HL-60/S4 treated with retinoic acid at 250 ng/mL for 4 days and 3 days (cell line): ENCODE measurements at regions not wholly inside any gene's neighbourhood (a gene's known extent, or its start where the extent isn't known, plus 50 kb on each side); places are given as distances from the start of the nearest gene placed in this dataset.
"Not testable (repeated sequence)": the region's sequence is repeated elsewhere in the genome, so short reads cannot be mapped to it uniquely, and the experiment has no call there.

Experiments used
- in situ Hi-C: fragments of 300-500 bp; cut with MboI; formaldehyde crosslinking; loops from 2 replicates; pipeline ENCODE4 v1.7.0; 2022; ENCODE audit warnings: low sequenced_read_pairs

DNA sequence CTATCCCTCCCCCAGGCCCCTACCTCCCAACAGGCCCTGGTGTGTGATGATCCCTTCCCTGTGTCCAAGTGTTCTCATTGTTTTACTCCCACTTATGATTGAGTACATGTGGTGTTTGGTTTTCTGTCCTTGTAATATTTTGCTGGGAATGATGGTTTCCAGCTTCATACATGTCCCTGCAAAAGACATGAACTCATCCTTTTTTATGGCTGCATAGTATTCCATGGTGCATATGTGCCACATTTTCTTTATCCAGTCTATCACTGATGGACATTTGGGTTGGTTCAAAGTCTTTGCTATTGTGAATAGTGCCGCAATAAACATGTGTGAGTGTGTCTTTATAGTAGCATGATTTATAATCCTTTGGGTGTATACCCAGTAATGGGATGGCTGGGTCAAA, 151.7 kb downstream of the VSIG4 start:
- in situ Hi-C loops: not testable (repeated sequence)

- in situ Hi-C loops: no loop called here
Measured at GRCh38 chrX:65883556-65883955, 156.3 kb downstream of the VSIG4 start.

DNA sequence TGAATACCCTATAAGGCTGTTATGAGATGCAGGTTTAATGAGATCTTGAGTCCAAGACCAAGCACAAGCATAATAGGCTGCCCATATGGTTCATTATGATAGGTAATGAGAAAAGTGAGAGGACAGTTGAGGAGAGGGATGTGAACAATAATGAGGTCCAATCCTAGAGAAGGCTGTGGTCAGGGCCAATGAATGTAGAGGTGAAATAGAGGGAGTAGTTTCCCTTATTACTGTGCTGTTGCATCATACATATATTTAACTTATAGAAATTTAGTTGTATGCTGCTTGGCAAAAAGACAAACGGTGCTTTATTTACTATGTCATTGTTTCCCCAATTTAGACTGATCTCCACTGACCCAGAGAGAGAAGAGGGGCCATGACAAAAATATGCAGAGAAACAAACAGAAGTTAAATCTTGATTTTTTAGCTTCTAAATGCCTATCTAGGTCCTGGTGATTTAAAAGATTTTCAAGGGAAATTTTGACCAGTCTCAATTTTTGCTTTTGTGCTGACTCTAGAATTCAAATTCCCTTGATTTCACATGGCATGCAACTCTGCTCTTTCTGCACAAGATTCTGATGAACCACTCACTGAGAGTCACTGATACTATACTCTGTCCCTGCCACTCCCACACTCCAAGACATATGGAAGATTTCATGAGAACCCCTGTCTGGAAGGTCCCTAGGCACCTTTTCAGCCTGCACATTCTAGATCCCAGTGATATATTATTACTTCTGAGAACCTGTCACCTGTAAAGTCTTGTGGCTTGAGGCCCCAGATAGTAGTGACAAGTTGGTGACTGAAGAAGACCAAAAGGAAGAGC, 159.7 kb downstream of the VSIG4 start:
- in situ Hi-C loops: no loop called here

DNA sequence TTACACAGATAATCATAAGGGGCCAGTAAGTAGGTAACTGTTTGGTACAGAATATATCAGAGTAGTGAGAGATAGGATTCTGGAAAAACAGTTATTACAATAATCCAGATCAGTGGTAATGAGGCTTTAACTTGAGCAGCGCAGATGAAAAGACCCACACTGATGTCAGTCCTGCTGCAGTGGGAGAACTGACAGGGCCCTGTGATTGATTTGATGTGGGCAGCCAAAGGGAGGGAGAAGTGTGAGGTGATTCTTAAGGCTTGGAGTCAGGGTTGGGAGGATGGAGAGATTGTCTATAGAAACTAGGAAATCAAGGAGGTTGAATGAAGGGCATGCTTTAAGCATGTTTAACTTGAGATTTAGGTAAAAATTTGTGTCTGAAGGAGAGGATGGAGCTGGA, 161.4 kb downstream of the VSIG4 start:
- in situ Hi-C loops: no loop called here

- in situ Hi-C loops: no loop called here
Measured at GRCh38 chrX:65877953-65878352, 161.9 kb downstream of the VSIG4 start.

DNA sequence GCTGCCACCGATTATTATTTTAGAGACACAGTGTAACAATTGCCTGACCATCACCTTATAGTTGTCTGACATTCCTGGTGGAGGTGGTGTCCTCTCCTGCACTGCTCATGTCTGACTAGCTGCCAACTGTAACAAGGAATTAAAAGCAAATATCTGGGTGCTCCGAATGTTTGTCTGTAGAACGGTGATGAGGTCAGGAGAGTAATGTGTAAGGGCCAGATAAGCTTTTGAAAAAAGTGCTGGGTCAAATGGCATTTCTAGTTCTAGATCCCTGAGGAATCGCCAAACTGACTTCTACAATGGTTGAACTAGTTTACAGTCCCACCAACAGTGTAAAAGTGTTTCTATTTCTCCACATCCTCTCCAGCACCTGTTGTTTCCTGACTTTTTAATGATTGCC, 164.3 kb downstream of the VSIG4 start:
- in situ Hi-C loops: not testable (repeated sequence)

DNA sequence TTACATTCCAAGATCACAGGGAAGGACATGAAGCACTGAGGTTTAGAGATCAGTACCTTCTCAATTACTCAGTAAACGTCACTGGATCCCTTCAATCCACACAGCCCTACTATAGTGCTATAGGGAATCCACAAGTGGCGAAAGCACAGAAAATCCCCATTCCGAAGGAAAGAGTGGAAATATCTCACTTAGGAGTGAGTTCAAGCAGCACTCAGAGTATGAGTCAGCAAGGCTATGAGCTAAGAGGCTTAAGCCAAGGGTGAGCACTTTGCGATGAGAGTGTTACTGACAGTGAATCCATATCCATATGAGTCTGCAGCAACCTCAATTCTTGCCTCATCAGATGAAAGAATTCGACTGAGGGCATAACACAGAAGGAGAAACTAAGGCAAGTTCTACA, 165.1 kb downstream of the VSIG4 start:
- in situ Hi-C loops: loop anchor here (25.0 kb wide), 1 partner anchor 88 kb away; no protein-coding TSS in a partner anchor

- in situ Hi-C loops: loop anchor here (25.0 kb wide), 1 partner anchor 88 kb away; no protein-coding TSS in a partner anchor
Measured at GRCh38 chrX:65874110-65874509, 165.8 kb downstream of the VSIG4 start.

DNA sequence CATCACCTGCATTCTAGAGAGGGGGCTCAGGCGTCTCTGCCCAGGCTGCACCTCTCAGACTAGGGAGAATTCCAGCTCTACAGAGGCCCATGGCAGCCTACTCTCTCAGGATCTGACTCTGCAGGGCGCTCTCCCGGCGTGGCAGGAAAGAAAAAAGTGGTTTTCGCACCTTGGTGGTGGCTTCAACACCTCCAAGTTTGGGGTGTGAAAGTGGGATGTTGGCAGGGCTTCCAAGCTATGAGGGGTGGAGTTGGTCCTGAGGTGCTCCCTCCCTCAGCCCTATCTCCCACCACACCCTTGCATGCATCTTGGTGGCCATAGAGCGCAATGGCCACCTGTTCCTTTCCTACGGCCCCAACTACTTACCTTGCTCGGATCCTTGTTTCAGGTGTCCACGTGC, 166.5 kb downstream of the VSIG4 start:
- in situ Hi-C loops: loop anchor here (25.0 kb wide), 1 partner anchor 89 kb away; no protein-coding TSS in a partner anchor

DNA sequence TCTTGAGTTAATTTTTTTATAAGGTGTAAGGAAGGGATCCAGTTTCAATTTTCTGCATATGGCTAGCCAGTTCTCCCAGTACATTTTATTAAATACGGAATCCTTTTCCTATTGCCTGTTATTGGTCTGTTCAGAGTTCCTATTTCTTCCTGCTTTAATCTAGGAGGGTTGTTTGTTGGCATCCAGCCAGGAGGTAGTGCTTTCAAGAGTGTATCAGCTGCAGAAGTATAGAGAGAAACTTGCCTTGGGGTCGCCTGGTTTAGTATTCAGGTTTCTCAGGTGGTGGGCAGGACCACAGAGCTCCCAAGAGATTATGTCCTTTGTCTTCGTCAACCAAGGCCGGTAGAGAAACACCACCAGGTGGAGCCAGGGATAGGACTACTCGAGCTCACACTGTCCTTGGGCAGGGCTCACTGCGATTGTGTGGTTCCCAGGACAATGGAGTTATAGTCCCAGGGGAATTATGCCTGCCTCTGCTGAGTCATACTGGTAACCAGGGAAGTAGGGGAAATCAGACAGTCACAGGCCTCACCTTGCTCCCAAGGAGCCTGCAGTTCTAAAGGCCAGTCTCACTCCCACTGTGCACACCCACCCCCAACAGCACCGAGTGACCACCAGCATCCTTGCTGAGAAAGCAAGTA, 168.1 kb downstream of the VSIG4 start:
- in situ Hi-C loops: loop anchor here (25.0 kb wide), 1 partner anchor 91 kb away; no protein-coding TSS in a partner anchor

DNA sequence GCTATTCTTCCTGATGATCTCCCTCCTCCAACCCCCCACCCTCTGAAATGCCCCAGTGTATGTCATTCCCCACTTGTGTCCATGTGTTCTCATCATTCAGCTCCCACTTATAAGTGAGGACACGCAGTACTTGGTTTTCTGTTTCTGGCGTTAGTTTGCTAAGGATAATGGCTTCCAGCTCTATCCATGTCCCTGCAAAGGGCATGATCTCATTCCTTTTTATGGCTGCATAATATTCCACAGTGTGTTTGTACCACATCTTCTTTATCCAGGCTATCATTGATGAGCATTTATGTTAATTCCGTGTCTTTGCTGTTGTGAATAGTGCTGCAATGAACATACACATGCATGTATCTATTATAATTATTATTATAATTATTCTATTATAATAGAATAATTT, 169.3 kb downstream of the VSIG4 start:
- in situ Hi-C loops: loop anchor here (25.0 kb wide), 1 partner anchor 92 kb away; no protein-coding TSS in a partner anchor

GRCh38 chrX:65866773-65867172, 173.1 kb downstream of the VSIG4 start:
- in situ Hi-C loops: loop anchor here (25.0 kb wide), 1 partner anchor 96 kb away; no protein-coding TSS in a partner anchor

DNA sequence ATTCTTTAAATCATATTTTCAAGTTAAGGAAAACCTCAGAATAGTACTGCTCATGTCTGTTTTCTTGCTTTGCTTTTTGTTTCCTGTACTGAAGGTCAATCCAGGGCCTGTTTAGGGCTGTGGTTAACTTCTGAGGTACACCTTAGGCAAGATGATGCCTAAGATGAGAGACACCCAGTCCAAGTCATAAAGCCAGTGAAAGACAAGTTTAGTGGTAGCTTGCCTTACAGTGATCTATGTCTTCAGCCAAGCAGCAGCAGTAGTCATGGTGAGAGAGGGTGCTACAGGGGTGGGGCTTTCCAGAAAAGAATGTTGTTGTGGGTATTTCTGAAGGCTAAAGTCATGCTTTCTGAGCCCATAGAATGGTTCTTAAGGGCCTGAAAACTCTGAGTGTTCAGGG, 173.7 kb downstream of the VSIG4 start:
- in situ Hi-C loops: loop anchor here (25.0 kb wide), 1 partner anchor 96 kb away; no protein-coding TSS in a partner anchor

GRCh38 chrX:65862638-65863037, 177.2 kb downstream of the VSIG4 start:
- in situ Hi-C loops: loop anchor here (25.0 kb wide), 1 partner anchor 100 kb away; no protein-coding TSS in a partner anchor

DNA sequence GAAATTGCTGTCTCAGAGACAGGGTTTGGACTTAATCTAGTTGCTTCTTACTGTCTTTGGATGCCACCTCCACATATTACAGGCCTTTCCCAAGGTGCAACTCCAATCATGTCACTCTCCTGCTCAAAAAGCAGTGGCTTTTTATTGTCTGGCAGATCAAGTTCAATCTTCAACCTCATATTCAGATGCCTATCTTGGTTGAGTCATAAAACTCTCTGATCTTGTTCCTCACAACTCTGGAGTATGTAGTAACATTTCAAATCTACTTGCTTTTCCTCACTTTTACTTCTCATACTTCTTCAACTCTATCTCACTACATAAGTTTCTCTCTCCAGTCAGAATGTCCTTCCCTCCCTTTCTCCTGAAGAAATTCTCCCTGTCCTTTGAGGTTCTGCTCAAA, 180.6 kb downstream of the VSIG4 start:
- in situ Hi-C loops: loop anchor here (25.0 kb wide), 1 partner anchor 103 kb away; no protein-coding TSS in a partner anchor

GRCh38 chrX:65854437-65854836, 185.4 kb downstream of the VSIG4 start:
- in situ Hi-C loops: loop anchor here (25.0 kb wide), 1 partner anchor 108 kb away; no protein-coding TSS in a partner anchor

DNA sequence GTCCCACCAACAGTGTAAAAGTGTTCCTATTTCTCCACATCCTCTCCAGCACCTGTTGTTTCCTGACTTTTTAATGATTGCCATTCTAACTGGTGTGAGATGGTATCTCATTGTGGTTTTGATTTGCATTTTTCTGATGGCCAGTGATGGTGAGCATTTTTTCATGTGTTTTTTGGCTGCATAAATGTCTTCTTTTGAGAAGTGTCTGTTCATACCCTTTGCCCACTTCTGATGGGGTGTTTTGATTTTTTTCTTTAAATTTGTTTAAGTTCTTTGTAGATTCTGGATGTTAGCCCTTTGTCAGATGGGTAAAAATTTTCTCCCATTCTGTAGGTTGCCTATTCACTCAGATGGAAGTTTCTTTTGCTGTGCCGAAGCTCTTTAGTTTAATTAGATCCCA, 183.9 kb downstream of the MSN start:
- in situ Hi-C loops: loop anchor here (25.0 kb wide), 1 partner anchor 111 kb away; no protein-coding TSS in a partner anchor

DNA sequence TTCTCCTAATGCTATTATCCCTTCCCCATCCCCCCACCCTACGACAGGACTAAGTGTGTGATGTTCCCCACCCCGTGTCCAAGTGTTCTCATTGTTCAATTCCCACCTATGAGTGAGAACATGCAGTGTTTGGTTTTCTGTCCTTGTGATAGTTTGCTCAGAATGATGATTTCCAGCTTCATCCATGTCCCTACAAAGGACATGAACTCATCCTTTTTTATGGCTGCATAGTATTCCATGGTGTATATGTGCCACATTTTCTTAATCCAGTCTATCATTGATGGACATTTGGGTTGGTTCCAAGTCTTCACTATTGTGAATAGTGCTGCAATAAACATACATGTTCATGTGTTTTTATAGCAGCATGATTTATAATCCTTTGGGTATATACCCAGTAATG, 183.4 kb downstream of the MSN start:
- in situ Hi-C loops: loop anchor here (25.0 kb wide), 1 partner anchor 111 kb away; no protein-coding TSS in a partner anchor

DNA sequence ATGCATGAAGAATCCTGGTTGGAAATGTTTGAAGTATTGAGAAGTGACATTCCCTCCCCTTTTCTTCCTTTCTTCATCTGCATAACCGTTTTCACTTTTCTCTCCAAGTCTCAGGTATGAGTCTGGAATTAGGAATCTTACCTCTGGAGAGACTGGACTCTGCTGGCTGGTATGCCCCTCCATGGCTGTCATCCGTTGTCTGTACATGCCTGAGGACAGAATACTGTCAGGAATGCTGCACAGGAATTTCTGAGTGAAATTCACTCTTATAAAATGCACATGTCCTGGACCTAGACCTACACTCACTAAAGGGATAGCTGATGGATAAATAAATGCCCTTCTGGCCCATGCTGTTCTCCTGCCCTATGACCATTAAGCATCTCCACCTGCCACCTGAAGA, 179.5 kb downstream of the MSN start:
- in situ Hi-C loops: no loop called here

DNA sequence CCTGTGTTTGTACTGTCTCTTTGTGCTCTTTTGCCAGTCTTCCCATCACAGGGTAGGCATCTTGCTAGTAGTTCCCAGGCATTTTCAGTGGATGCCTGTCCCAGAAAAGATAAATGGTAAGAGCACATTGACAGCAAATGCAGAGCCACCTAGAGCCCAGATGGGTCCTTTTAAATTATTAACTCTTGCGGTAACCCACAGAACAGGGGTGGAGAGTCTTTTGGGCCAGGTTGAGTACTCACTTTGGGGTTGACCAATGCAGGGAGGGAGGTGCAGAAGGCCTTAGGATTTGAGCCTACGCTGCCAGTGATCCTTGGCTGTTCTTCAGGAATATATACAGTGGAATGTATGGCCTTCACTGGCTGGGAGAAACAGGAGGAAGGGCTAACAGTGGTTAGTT, 173.8 kb downstream of the MSN start:
- in situ Hi-C loops: no loop called here

DNA sequence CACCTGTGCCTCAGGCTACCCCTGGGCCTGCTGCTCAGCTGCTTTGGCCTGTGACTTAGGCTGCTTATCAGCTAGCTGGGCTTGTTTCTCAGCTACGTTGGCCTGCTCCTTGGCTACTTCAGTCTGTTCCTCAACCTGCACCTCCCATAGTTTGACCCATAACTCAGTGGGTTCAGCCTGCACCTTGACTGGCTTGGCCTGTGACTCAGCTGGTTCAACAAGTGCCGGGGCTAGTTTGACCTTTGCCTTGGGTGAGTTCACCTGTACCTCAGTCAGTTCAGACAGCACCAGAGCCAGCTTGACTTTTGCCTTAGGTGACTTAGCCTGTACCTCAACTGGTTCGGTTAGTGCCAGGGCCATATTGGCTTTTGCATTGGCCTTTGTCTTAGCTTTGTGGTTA, 171.2 kb downstream of the MSN start:
- in situ Hi-C loops: no loop called here
